NCI-H2081 (cell line): ENCODE measurements at regions not wholly inside any gene's neighbourhood (a gene's known extent, or its start where the extent isn't known, plus 50 kb on each side); places are given as distances from the start of the nearest gene placed in this dataset.
"Not testable (repeated sequence)": the region's sequence is repeated elsewhere in the genome, so short reads cannot be mapped to it uniquely, and the experiment has no call there.

Source experiments
- DNase-seq, 2 experiments: peaks; one replicate each; lab custom pipeline; 2025; lab: John Stamatoyannopoulos, UW

- DNase-seq, result not testable (repeated sequence)
Observed at GRCh38 chr7:6882321-6882721, 56.2 kb upstream of the CCZ1B start.

- not testable (repeated sequence) for DNase-seq
Observed at GRCh38 chr7:6883756-6884155, 57.7 kb upstream of the CCZ1B start.

- no peak for DNase-seq
Observed at GRCh38 chr7:6886198-6886597, 60.1 kb upstream of the CCZ1B start.

- not testable (repeated sequence) for DNase-seq
Observed at GRCh38 chr7:6888267-6889045, 62.4 kb upstream of the CCZ1B start.

- no peak for DNase-seq
Observed at GRCh38 chr7:6889252-6889812, 63.3 kb upstream of the CCZ1B start.

- DNase-seq, result not testable (repeated sequence)
Observed at GRCh38 chr7:6902097-6902518, 76.0 kb upstream of the CCZ1B start.

- not testable (repeated sequence) for DNase-seq
Observed at GRCh38 chr7:6903289-6903688, 77.2 kb upstream of the CCZ1B start.

GRCh38 chr7:6903792-6904191 lies 77.7 kb upstream of the CCZ1B start:
- not testable (repeated sequence) for DNase-seq

GRCh38 chr7:6917258-6917657 lies 91.2 kb upstream of the CCZ1B start:
- no peak for DNase-seq

- DNase-seq, result not testable (repeated sequence)
Observed at GRCh38 chr7:6919169-6919568, 93.1 kb upstream of the CCZ1B start.

GRCh38 chr7:6924523-6924922 lies 98.4 kb upstream of the CCZ1B start:
- not testable (repeated sequence) for DNase-seq

- DNase-seq, result not testable (repeated sequence)
Observed at GRCh38 chr7:6926193-6927174, 100.4 kb upstream of the CCZ1B start.

- DNase-seq, result not testable (repeated sequence)
Observed at GRCh38 chr7:6927643-6928042, 101.6 kb upstream of the CCZ1B start.

GRCh38 chr7:6929588-6929987 lies 103.5 kb upstream of the CCZ1B start:
- DNase-seq, result not testable (repeated sequence)

- not testable (repeated sequence) for DNase-seq
Observed at GRCh38 chr7:6930081-6930635, 104.1 kb upstream of the CCZ1B start.

GRCh38 chr7:6930787-6931186 lies 104.7 kb upstream of the CCZ1B start:
- peak in 1 of 2 experiments; percentile 35 for DNase-seq

GRCh38 chr7:6931456-6931855 lies 105.4 kb upstream of the CCZ1B start:
- not testable (repeated sequence) for DNase-seq

GRCh38 chr7:6933954-6934632 lies 108.0 kb upstream of the CCZ1B start:
- DNase-seq, result not testable (repeated sequence)

- no peak for DNase-seq
Observed at GRCh38 chr7:6934981-6935380, 108.9 kb upstream of the CCZ1B start.

GRCh38 chr7:6936626-6937025 lies 110.6 kb upstream of the CCZ1B start:
- not testable (repeated sequence) for DNase-seq

- not testable (repeated sequence) for DNase-seq
Observed at GRCh38 chr7:6937746-6938145, 111.7 kb upstream of the CCZ1B start.
